Vagina (tissue), 2 donors: ENCODE measurements at regions not wholly inside any gene's neighbourhood (a gene's known extent, or its start where the extent isn't known, plus 50 kb on each side); places are given as distances from the start of the nearest gene placed in this dataset.

Experiments
- POLR2A ChIP-seq, 2 donors: fragments of 450-650 bp; IDR thresholded peaks; one replicate each; pipeline ENCODE4 v1.6.1; 2017; ENCODE audit warnings: antibody characterized with exemption in 2 of 2, mild to moderate bottlenecking in 2 of 2, moderate library complexity in 2 of 2
- POLR2AphosphoS5 ChIP-seq, 2 donors: sonication (generic); formaldehyde crosslinking; IDR thresholded peaks; one replicate each; pipeline ENCODE4 v1.9.0; 2017; ENCODE audit warnings: antibody characterized with exemption in 2 of 2, mild to moderate bottlenecking in 2 of 2, low read depth in 1 of 2; ENCODE audit not compliant: insufficient read depth in 1 of 2

GRCh38 chr21:35470522-35470921 is 421.4 kb upstream of the RUNX1 start:
- no peak for TF ChIP-seq POLR2A (IDR thresholded peaks at IDR 0.05)
- no peak for TF ChIP-seq POLR2AphosphoS5 (IDR thresholded peaks at IDR 0.05; ENCODE audit: insufficient read depth in 1 of 2, low read depth in 1 of 2)
